H1 (cell line): ENCODE measurements at regions not wholly inside any gene's neighbourhood (a gene's known extent, or its start where the extent isn't known, plus 50 kb on each side); places are given as distances from the start of the nearest gene placed in this dataset.

Source experiments
- ASH2L ChIP-seq: fragments of 200-600, 300-600 bp; sonication (generic); IDR thresholded peaks from one replicate; pipeline ENCODE4 v1.7.1; 2017; ENCODE audit warnings: low read length
- PHF8 ChIP-seq: fragments of 200-600 bp; sonication (generic); conservative IDR thresholded peaks from 2 replicates; pipeline ENCODE4 v1.7.1; 2012; ENCODE audit warnings: low read depth, mild to moderate bottlenecking, inconsistent platforms, low read length, moderate library complexity
- TBP ChIP-seq: IDR thresholded peaks from 2 replicates; pipeline ENCODE4 v1.6.1; 2011; ENCODE audit warnings: low read depth, low read length, improper control_type of control experiment

- no peak for TF ChIP-seq PHF8
- no peak for TF ChIP-seq ASH2L
- no peak for TF ChIP-seq TBP
These were observed 119.6 kb downstream of the IER5 start (continued) for GRCh38 chr1:181208083-181208482.
